K562 (cell line): ENCODE measurements at regions not wholly inside any gene's neighbourhood (a gene's known extent, or its start where the extent isn't known, plus 50 kb on each side); places are given as distances from the start of the nearest gene placed in this dataset.

Experiments
- ATAC-seq: fragments of 200-7000 bp; cut with Tn5 transposase; 3 replicates; pipeline ENCODE4 v1.9.1; 2020; ENCODE audit warnings: moderate library complexity
- BruUV-seq: library from RNA; stranded (reverse); fragments of 400-500 nt; replicated peaks from 2 replicates; lab custom pipeline; 2021; lab: Mats Ljungman, UMichigan
- CTCF ChIA-PET: fragments of 300-600 bp; formaldehyde crosslinking; extraction: SDS; loops from one replicate; lab custom pipeline; 2021; ENCODE audit warnings: low intra/inter-chr PET ratio; lab: Yijun Ruan, JAX
- POLR2A ChIA-PET: fragments of 300-600, 350-650 bp; sonication (Branson Sonifier 250); formaldehyde crosslinking; extraction: SDS; loops from one replicate; lab custom pipeline; 2021; ENCODE audit warnings: antibody characterized with exemption, inconsistent platforms; lab: Yijun Ruan, JAX
- DNase-seq, 4 experiments: peaks; one replicate each; pipeline versions ENCODE4 v3.0.0 to v3.0.0-alpha.2; 2011 to 2018; ENCODE audit warnings: low spot score in 3 of 4, mixed read lengths in 3 of 4; ENCODE audit errors: extremely low read depth in 1 of 4
- FAIRE-seq: peaks from 2 replicates; lab custom pipeline; 2011; peaks lifted over from hg19 to GRCh38; lab: Jason Lieb, UNC
- H2AFZ ChIP-seq: 2 replicates; pipeline ENCODE4 v1.6.0; 2011; ENCODE audit warnings: low read depth, low read length, control low read depth, inconsistent platforms
- H3K27ac ChIP-seq: fragments of 200-600 bp; 3 replicates; pipeline ENCODE4 v1.8.0; 2011; ENCODE audit warnings: low read depth, mild to moderate bottlenecking, control low read depth, inconsistent platforms, low read length, moderate library complexity, mixed read lengths; ENCODE audit errors: extremely low read depth
- H3K27me3 ChIP-seq, 2 experiments: fragments of 300-600 bp in 1 of 2; 2 replicates in 1 of 2; 3 replicates in 1 of 2; pipeline versions ENCODE4 v1.6.0 to v1.8.0; 2011; ENCODE audit warnings: inconsistent platforms in 2 of 2, low read length in 2 of 2, mild to moderate bottlenecking in 1 of 2, mixed read lengths in 1 of 2, moderate library complexity in 1 of 2; ENCODE audit not compliant: control insufficient read depth in 2 of 2, insufficient read depth in 2 of 2
- H3K36me3 ChIP-seq: fragments of 300-600 bp; 3 replicates; pipeline ENCODE4 v1.8.0; 2011; ENCODE audit warnings: mild to moderate bottlenecking, low read length, inconsistent platforms; ENCODE audit not compliant: control insufficient read depth, insufficient read depth
- H3K4me1 ChIP-seq, 2 experiments: fragments of 200-600 bp in 1 of 2; replicated peaks in 1 of 2; 2 replicates in 1 of 2; 3 replicates in 1 of 2; pipeline versions ENCODE4 v1.5.1 to v1.8.0; 2011; ENCODE audit warnings: inconsistent platforms in 2 of 2, low read length in 2 of 2, mild to moderate bottlenecking in 1 of 2, mixed read lengths in 1 of 2, moderate library complexity in 1 of 2; ENCODE audit not compliant: control insufficient read depth in 2 of 2, insufficient read depth in 2 of 2
- H3K4me2 ChIP-seq: 2 replicates; pipeline ENCODE4 v1.6.1; 2011; ENCODE audit warnings: low read length, control low read depth, inconsistent platforms, mixed read lengths; ENCODE audit not compliant: insufficient read depth
- H3K4me3 ChIP-seq: fragments of 200-600 bp; sonication (generic), shearing (Covaris generic); 2 replicates; pipeline ENCODE4 v1.5.1; 2016; ENCODE audit warnings: control low read depth, inconsistent platforms
- H3K79me2 ChIP-seq: fragments of 200-600 bp; 3 replicates; pipeline ENCODE4 v1.8.0; 2011; ENCODE audit warnings: low read length, inconsistent platforms; ENCODE audit not compliant: control insufficient read depth, insufficient read depth
- H3K9ac ChIP-seq, 2 experiments: 2 replicates each; pipeline versions ENCODE4 v1.6.0 to v1.6.1; 2011; ENCODE audit warnings: low read depth in 2 of 2, low read length in 2 of 2, control low read depth in 1 of 2, inconsistent platforms in 1 of 2, mild to moderate bottlenecking in 1 of 2, mixed read lengths in 1 of 2; ENCODE audit not compliant: insufficient read depth in 1 of 2
- H3K9me1 ChIP-seq: one replicate; pipeline ENCODE4 v1.6.0; 2011; ENCODE audit warnings: inconsistent platforms, mild to moderate bottlenecking, low read length, moderate library complexity; ENCODE audit not compliant: control insufficient read depth, insufficient read depth
- H3K9me3 ChIP-seq: replicated peaks from 2 replicates; pipeline ENCODE4 v1.5.1; 2011; ENCODE audit warnings: low read depth, low read length, inconsistent platforms; ENCODE audit not compliant: control insufficient read depth, insufficient read depth
- H4K20me1 ChIP-seq: replicated peaks from 2 replicates; pipeline ENCODE4 v1.6.1; 2011; ENCODE audit warnings: low read length, inconsistent platforms, mixed read lengths; ENCODE audit not compliant: control insufficient read depth, insufficient read depth
- BDP1 ChIP-seq: IDR thresholded peaks from 3 replicates; pipeline ENCODE4 v1.6.1; 2011; ENCODE audit not compliant: insufficient read length, insufficient read depth
- CEBPZ ChIP-seq: fragments of 150-350 bp; IDR thresholded peaks from 2 replicates; pipeline ENCODE4 v1.6.1; 2014; ENCODE audit warnings: low read depth, mild to moderate bottlenecking, low read length, borderline replicate concordance
- FIP1L1 ChIP-seq: fragments of 200-400 bp; formaldehyde crosslinking; IDR thresholded peaks from 2 replicates; pipeline ENCODE4 v1.6.1; 2018; ENCODE audit warnings: mild to moderate bottlenecking, low read depth, low read length; ENCODE audit not compliant: poor library complexity, severe bottlenecking
- KLF13 ChIP-seq: fragments of 450-650 bp; IDR thresholded peaks from 2 replicates; pipeline ENCODE4 v1.6.1; 2016; ENCODE audit warnings: missing genetic modification characterization, low read depth, mild to moderate bottlenecking, missing compliant biosample characterization, moderate library complexity, borderline replicate concordance
- MAFK ChIP-seq: IDR thresholded peaks from 2 replicates; pipeline ENCODE4 v1.6.1; 2011; ENCODE audit warnings: low read length, improper control_type of control experiment
- MYBL2 ChIP-seq, 2 experiments: fragments of 450-650 bp in 1 of 2; sonication (generic) in 1 of 2; formaldehyde crosslinking in 1 of 2; IDR thresholded peaks; 2 replicates each; pipeline versions ENCODE4 v1.6.1 to v1.8.1; 2017 to 2022; ENCODE audit warnings: borderline replicate concordance in 1 of 2, inconsistent platforms in 1 of 2, low read depth in 1 of 2, mild to moderate bottlenecking in 1 of 2, missing genetic modification reagents in 1 of 2, moderate library complexity in 1 of 2
- NR1H2 ChIP-seq: sonication (generic); formaldehyde crosslinking; IDR thresholded peaks from 2 replicates; pipeline ENCODE4 v1.4.0; 2020; ENCODE audit warnings: mild to moderate bottlenecking, missing genetic modification reagents
- RBM17 ChIP-seq: fragments of 200-400 bp; formaldehyde crosslinking; IDR thresholded peaks from 2 replicates; pipeline ENCODE4 v1.6.1; 2017; ENCODE audit warnings: low read depth, mild to moderate bottlenecking, low read length, borderline replicate concordance
- SIN3B ChIP-seq: fragments of 450-650 bp; IDR thresholded peaks from 2 replicates; pipeline ENCODE4 v1.6.1; 2017; ENCODE audit warnings: low read depth, mild to moderate bottlenecking, moderate library complexity
- STAT5A ChIP-seq: IDR thresholded peaks from 2 replicates; pipeline ENCODE4 v1.6.1; 2012; ENCODE audit warnings: low read length, inconsistent platforms, borderline replicate concordance
- STAT5B ChIP-seq: fragments of 250-450 bp; sonication (Bioruptor Pico); IDR thresholded peaks from 2 replicates; pipeline ENCODE4 v1.8.0; 2021; ENCODE audit warnings: mild to moderate bottlenecking, inconsistent platforms
- ZNF140 ChIP-seq: fragments of 250-450 bp; sonication (Bioruptor Pico); IDR thresholded peaks from 2 replicates; pipeline ENCODE4 v1.8.0; 2021; ENCODE audit warnings: moderate library complexity, mild to moderate bottlenecking, inconsistent platforms
- ZNF551 ChIP-seq: fragments of 250-450 bp; sonication (Bioruptor Pico); IDR thresholded peaks from 2 replicates; pipeline ENCODE4 v1.5.0; 2021; ENCODE audit warnings: mild to moderate bottlenecking, moderate library complexity
- ZNF586 ChIP-seq: fragments of 450-650 bp; formaldehyde crosslinking; conservative IDR thresholded peaks from 2 replicates; pipeline ENCODE4 v1.4.0; 2020; ENCODE audit warnings: mild to moderate bottlenecking, moderate library complexity
- ZNF589 ChIP-seq: fragments of 200-800 bp; sonication (Bioruptor generic); IDR thresholded peaks from 2 replicates; pipeline ENCODE4 v1.6.1; 2016; ENCODE audit warnings: low read depth, missing genetic modification characterization, missing compliant biosample characterization
- WGBS: fragments of 100-300 bp; shearing (Covaris generic); methylation state at CpG from one replicate; pipeline ENCODE4 v1.1.6; 2016; ENCODE audit warnings: low coverage, mixed read lengths; ENCODE audit not compliant: insufficient coverage; ENCODE audit errors: missing lambda C conversion rate; 5-methylcytosine and 5-hydroxymethylcytosine counted together
- in situ Hi-C: fragments of 300-500 bp; cut with MboI; formaldehyde crosslinking; loops from 4 replicates; pipeline ENCODE4 v1.15.0; 2018; ENCODE audit warnings: inconsistent platforms, mixed read lengths
- intact Hi-C: fragments of 100-400 bp; cut with micrococcal nuclease; formaldehyde crosslinking; loops from 2 replicates; pipeline ENCODE4 v1.14.2; 2022

GRCh38 chr5:174381241-174381640 is 335.7 kb downstream of the NSG2 start:
- Histone ChIP-seq H4K20me1 (no peaks in the 10 kb centered on the region), H3K27ac (no peak overlapping the region), H3K4me1 (0 out of 5 replicates have a peak, but pooled peaks cover 0 to 3% of the 10 kb centered on the region in 2 experiments), H3K4me3 (no peak overlapping the region), H3K9ac (no peak overlapping the region), H3K27me3 (peaks cover 0 to 4% of the 10 kb centered on the region in 2 experiments; a peak in 2 of 5 replicates), H3K9me3 (no peaks in the 10 kb centered on the region), H3K36me3 (no peaks in the 10 kb centered on the region), H3K79me2 (no peaks in the 10 kb centered on the region), H3K4me2 (no peak overlapping the region), H2AFZ (no peak overlapping the region), H3K9me1 (no peaks in the 10 kb centered on the region)
- BruUV-seq = no TSS peak
- FAIRE-seq (no peak), DNase-seq (no peak), ATAC-seq (no peak)
- intact Hi-C loops (no loop called here), in situ Hi-C loops (no loop called here)
- POLR2A ChIA-PET = no interaction called here
- TF ChIP-seq NR1H2 (no peak), STAT5A (no peak), ZNF586 (no peak), FIP1L1 (no peak), KLF13 (tag) (no peak), RBM17 (no peak), STAT5B (CRISPR knock-in tag) (no peak), ZNF589 (CRISPR knock-in tag) (no peak), MYBL2 (IDR thresholded peaks at IDR 0.05; ENCODE audit: low read depth) (no peak), MYBL2 (CRISPR knock-in tag; IDR thresholded peaks at IDR 0.05; ENCODE audit: borderline replicate concordance) (no peak), CEBPZ (no peak), MAFK (no peak), ZNF551 (CRISPR knock-in tag) (no peak), ZNF140 (CRISPR knock-in tag) (no peak), BDP1 (no peak), SIN3B (no peak)
- 15% methylated on average over 3 of the region's 4 CpGs for WGBS
- CTCF ChIA-PET = no interaction called here
